Non-pigmented ciliary epithelial cell (primary cell): ENCODE measurements at regions not wholly inside any gene's neighbourhood (a gene's known extent, or its start where the extent isn't known, plus 50 kb on each side); places are given as distances from the start of the nearest gene placed in this dataset.
"Not testable (repeated sequence)": the region's sequence is repeated elsewhere in the genome, so short reads cannot be mapped to it uniquely, and the experiment has no call there.

Source experiments
- DNase-seq: peaks from one replicate; pipeline ENCODE4 v3.0.0-alpha.2; 2010; ENCODE audit warnings: low read depth

GRCh38 chr4:28225050-28225449, 1364.4 kb downstream of the STIM2 start:
- DNase-seq: no peak

- no peak for DNase-seq
Observed at GRCh38 chr4:28225689-28226353, 1365.2 kb downstream of the STIM2 start.

- DNase-seq: no peak
Observed at GRCh38 chr4:28226962-28227361, 1366.3 kb downstream of the STIM2 start.

- no peak for DNase-seq
Observed at GRCh38 chr4:28227764-28228163, 1367.1 kb downstream of the STIM2 start.

- DNase-seq: no peak
Observed at GRCh38 chr4:28228561-28229491, 1368.2 kb downstream of the STIM2 start.

GRCh38 chr4:28232376-28232775, 1371.7 kb downstream of the STIM2 start:
- DNase-seq: no peak

GRCh38 chr4:28232951-28233350, 1372.3 kb downstream of the STIM2 start:
- DNase-seq: no peak

GRCh38 chr4:28233724-28234123, 1373.1 kb downstream of the STIM2 start:
- DNase-seq: no peak

GRCh38 chr4:28238876-28239275, 1378.2 kb downstream of the STIM2 start:
- DNase-seq: no peak

GRCh38 chr4:28241021-28241420, 1380.4 kb downstream of the STIM2 start:
- no peak for DNase-seq

GRCh38 chr4:28247805-28248204, 1387.2 kb downstream of the STIM2 start:
- DNase-seq: no peak

GRCh38 chr4:28248269-28248668, 1387.6 kb downstream of the STIM2 start:
- no peak for DNase-seq

GRCh38 chr4:28250646-28251045, 1390.0 kb downstream of the STIM2 start:
- no peak for DNase-seq

- no peak for DNase-seq
Observed at GRCh38 chr4:28251831-28252230, 1391.2 kb downstream of the STIM2 start.

- DNase-seq: no peak
Observed at GRCh38 chr4:28254003-28254402, 1393.4 kb downstream of the STIM2 start.

- DNase-seq: no peak
Observed at GRCh38 chr4:28256295-28256694, 1395.7 kb downstream of the STIM2 start.

- no peak for DNase-seq
Observed at GRCh38 chr4:28259951-28260350, 1399.3 kb downstream of the STIM2 start.

GRCh38 chr4:28267166-28267565, 1406.5 kb downstream of the STIM2 start:
- DNase-seq: no peak

GRCh38 chr4:28269426-28269825, 1408.8 kb downstream of the STIM2 start:
- no peak for DNase-seq

- no peak for DNase-seq
Observed at GRCh38 chr4:28277931-28278330, 1417.3 kb downstream of the STIM2 start.

GRCh38 chr4:28278676-28279075, 1418.0 kb downstream of the STIM2 start:
- DNase-seq: no peak

GRCh38 chr4:28279249-28279648, 1418.6 kb downstream of the STIM2 start:
- no peak for DNase-seq

GRCh38 chr4:28286266-28286665, 1425.6 kb downstream of the STIM2 start:
- DNase-seq: not testable (repeated sequence)
